Astrocyte (in vitro differentiated cells and primary cell): ENCODE measurements at regions not wholly inside any gene's neighbourhood (a gene's known extent, or its start where the extent isn't known, plus 50 kb on each side); places are given as distances from the start of the nearest gene placed in this dataset.

ENCODE experiments used
- DNase-seq: peaks from one replicate; pipeline ENCODE4 v3.0.0-alpha.2; 2010; ENCODE audit warnings: low read depth
- FAIRE-seq: peaks from 2 replicates; lab custom pipeline; 2011; peaks lifted over from hg19 to GRCh38; lab: Jason Lieb, UNC
- H2AFZ ChIP-seq: 2 replicates; pipeline ENCODE4 v1.6.0; 2012; ENCODE audit warnings: low read depth, low read length, inconsistent platforms
- H3K27ac ChIP-seq: 2 replicates; pipeline ENCODE4 v1.5.1; 2011; ENCODE audit warnings: low read depth, low read length, inconsistent platforms
- H3K27me3 ChIP-seq: 2 replicates; pipeline ENCODE4 v1.6.0; 2011; ENCODE audit warnings: low read length, inconsistent platforms; ENCODE audit not compliant: insufficient read depth
- H3K36me3 ChIP-seq: 2 replicates; pipeline ENCODE4 v1.5.1; 2011; ENCODE audit warnings: low read length, inconsistent platforms; ENCODE audit not compliant: insufficient read depth
- H3K4me1 ChIP-seq: 2 replicates; pipeline ENCODE4 v1.5.1; 2011; ENCODE audit warnings: low read length, inconsistent platforms; ENCODE audit not compliant: insufficient read depth
- H3K4me2 ChIP-seq: 2 replicates; pipeline ENCODE4 v1.6.0; 2012; ENCODE audit warnings: low read length, inconsistent platforms
- H3K4me3 ChIP-seq: 2 replicates; pipeline ENCODE4 v1.5.1; 2011; ENCODE audit warnings: low read depth, mild to moderate bottlenecking, low read length, inconsistent platforms; ENCODE audit not compliant: insufficient read depth
- H3K79me2 ChIP-seq: 2 replicates; pipeline ENCODE4 v1.6.0; 2012; ENCODE audit warnings: mild to moderate bottlenecking, low read length, inconsistent platforms; ENCODE audit not compliant: insufficient read depth
- H3K9ac ChIP-seq: 2 replicates; pipeline ENCODE4 v1.6.0; 2012; ENCODE audit warnings: mild to moderate bottlenecking, low read length, inconsistent platforms
- H3K9me3 ChIP-seq: 2 replicates; pipeline ENCODE4 v1.5.1; 2012; ENCODE audit warnings: low read depth, mild to moderate bottlenecking, low read length, inconsistent platforms; ENCODE audit not compliant: insufficient read depth
- H4K20me1 ChIP-seq: 2 replicates; pipeline ENCODE4 v1.6.0; 2012; ENCODE audit warnings: low read length, inconsistent platforms; ENCODE audit not compliant: insufficient read depth
- H3K27ac Mint-ChIP-seq: one replicate; pipeline ENCODE4 v1.8.0; 2021; ENCODE audit warnings: mild to moderate bottlenecking, mixed read lengths; ENCODE audit not compliant: unreplicated experiment
- H3K27me3 Mint-ChIP-seq: one replicate; pipeline ENCODE4 v1.8.0; 2021; ENCODE audit warnings: low read depth, mixed read lengths; ENCODE audit not compliant: unreplicated experiment
- H3K36me3 Mint-ChIP-seq: one replicate; pipeline ENCODE4 v1.8.0; 2021; ENCODE audit warnings: low read depth, mixed read lengths; ENCODE audit not compliant: unreplicated experiment
- H3K4me1 Mint-ChIP-seq: one replicate; pipeline ENCODE4 v1.8.0; 2021; ENCODE audit warnings: low read depth, mixed read lengths; ENCODE audit not compliant: unreplicated experiment
- H3K4me3 Mint-ChIP-seq: one replicate; pipeline ENCODE4 v1.8.0; 2021; ENCODE audit warnings: mild to moderate bottlenecking, moderate library complexity, mixed read lengths; ENCODE audit not compliant: unreplicated experiment
- H3K9me3 Mint-ChIP-seq: one replicate; pipeline ENCODE4 v1.8.0; 2021; ENCODE audit warnings: mild to moderate bottlenecking, mixed read lengths; ENCODE audit not compliant: unreplicated experiment
- CTCF ChIP-seq: IDR thresholded peaks from 2 replicates; pipeline ENCODE4 v1.5.1; 2011; ENCODE audit warnings: low read depth, mild to moderate bottlenecking, inconsistent platforms, low read length, moderate library complexity; ENCODE audit not compliant: insufficient read depth
- EZH2 ChIP-seq: IDR thresholded peaks from 2 replicates; pipeline ENCODE4 v1.6.1; 2012; ENCODE audit warnings: mild to moderate bottlenecking, low read length, inconsistent platforms; ENCODE audit not compliant: insufficient read depth

GRCh38 chr16:7171151-7171550 is 161.5 kb upstream of the RBFOX1 start:
- Mint-ChIP-seq H3K4me1 (no peaks in the 10 kb centered on the region), H3K36me3 (no peaks in the 10 kb centered on the region), H3K4me3 (no peak overlapping the region), H3K27me3 (peaks cover 8% of the 10 kb centered on the region), H3K27ac (no peak overlapping the region), H3K9me3 (peaks cover 2% of the 10 kb centered on the region)
- FAIRE-seq (no peak), DNase-seq (no peak)
- H3K4me2 ChIP-seq = no peak overlapping the region
- peaks cover 12% of the 10 kb centered on the region for H3K9me3 ChIP-seq
- H3K36me3 ChIP-seq = no peaks in the 10 kb centered on the region
- TF ChIP-seq CTCF = no peak
- no peak for TF ChIP-seq EZH2
- no peaks in the 10 kb centered on the region for H3K4me1 ChIP-seq
- no peak overlapping the region for H3K27ac ChIP-seq
- no peak overlapping the region for H3K9ac ChIP-seq
- H3K4me3 ChIP-seq = no peak overlapping the region
- H3K79me2 ChIP-seq = no peaks in the 10 kb centered on the region
- no peak overlapping the region for H2AFZ ChIP-seq
- H4K20me1 ChIP-seq = no peaks in the 10 kb centered on the region
- no peaks in the 10 kb centered on the region for H3K27me3 ChIP-seq

- no peak for FAIRE-seq
- Histone ChIP-seq H3K27ac (no peak overlapping the region), H4K20me1 (no peaks in the 10 kb centered on the region), H3K4me2 (no peak overlapping the region), H3K4me3 (no peak overlapping the region), H3K9me3 (peaks cover 6% of the 10 kb centered on the region), H3K4me1 (no peaks in the 10 kb centered on the region), H3K79me2 (no peaks in the 10 kb centered on the region), H3K36me3 (no peaks in the 10 kb centered on the region), H3K27me3 (no peaks in the 10 kb centered on the region), H2AFZ (no peak overlapping the region), H3K9ac (no peak overlapping the region)
- Mint-ChIP-seq H3K9me3 (peaks cover 2% of the 10 kb centered on the region), H3K4me3 (no peak overlapping the region), H3K27me3 (peaks cover 8% of the 10 kb centered on the region), H3K36me3 (no peaks in the 10 kb centered on the region), H3K27ac (no peak overlapping the region), H3K4me1 (no peaks in the 10 kb centered on the region)
- no peak for DNase-seq
- TF ChIP-seq CTCF = no peak
- TF ChIP-seq EZH2 = no peak
These were observed 165.0 kb upstream of the RBFOX1 start for GRCh38 chr16:7167626-7168025.

- no peaks in the 10 kb centered on the region for H3K36me3 Mint-ChIP-seq
- peaks cover 10% of the 10 kb centered on the region for H3K4me1 Mint-ChIP-seq
- H3K27me3 Mint-ChIP-seq = peaks cover 5% of the 10 kb centered on the region
- H2AFZ ChIP-seq = no peak overlapping the region
- H3K4me1 ChIP-seq = no peaks in the 10 kb centered on the region
- FAIRE-seq (no peak), DNase-seq (no peak)
- H4K20me1 ChIP-seq = no peaks in the 10 kb centered on the region
- H3K79me2 ChIP-seq = no peaks in the 10 kb centered on the region
- H3K36me3 ChIP-seq = no peaks in the 10 kb centered on the region
- H3K9ac ChIP-seq = no peak overlapping the region
- H3K4me2 ChIP-seq = no peak overlapping the region
- H3K9me3 ChIP-seq = peaks cover 6% of the 10 kb centered on the region
- no peaks in the 10 kb centered on the region for H3K9me3 Mint-ChIP-seq
- H3K27ac Mint-ChIP-seq = no peak overlapping the region
- no peak overlapping the region for H3K4me3 ChIP-seq
- TF ChIP-seq CTCF = no peak
- no peak overlapping the region for H3K4me3 Mint-ChIP-seq
- H3K27me3 ChIP-seq = no peaks in the 10 kb centered on the region
- H3K27ac ChIP-seq = no peak overlapping the region
These were observed 170.8 kb upstream of the RBFOX1 start for GRCh38 chr16:7161891-7162290.
